ENCODE measurements at regions not wholly inside any gene's neighbourhood (a gene's known extent, or its start where the extent isn't known, plus 50 kb on each side); places are given as distances from the start of the nearest gene placed in this dataset.

- TF ChIP-seq CTCF (IDR thresholded peaks at IDR 0.05) (no peak), EP300 (IDR thresholded peaks at IDR 0.05) (no peak)
Observed at GRCh38 chr2:200243441-200243840, 63.1 kb upstream of the SPATS2L start.

All from tibial nerve (tissue), 4 donors.